IMR-90 (cell line): ENCODE measurements at regions not wholly inside any gene's neighbourhood (a gene's known extent, or its start where the extent isn't known, plus 50 kb on each side); places are given as distances from the start of the nearest gene placed in this dataset.

Source experiments
- ATAC-seq: fragments of 200-7000 bp; cut with Tn5 transposase; 2 replicates; pipeline ENCODE4 v1.9.1; 2020; ENCODE audit warnings: low read depth, mild to moderate bottlenecking, moderate library complexity
- BruUV-seq: library from RNA; stranded (reverse); fragments of 400-500 nt; replicated peaks from 2 replicates; lab custom pipeline; 2021; lab: Mats Ljungman, UMichigan
- CTCF ChIA-PET: fragments of 300-600 bp; formaldehyde crosslinking; extraction: SDS; loops from one replicate; lab custom pipeline; 2021; ENCODE audit warnings: antibody characterized with exemption; lab: Yijun Ruan, JAX
- POLR2A ChIA-PET: fragments of 300-600 bp; sonication (Branson Sonifier 250); formaldehyde crosslinking; loops from one replicate; lab custom pipeline; 2022; ENCODE audit warnings: antibody characterized with exemption; ENCODE audit not compliant: unreplicated experiment; lab: Charles Lee
- DNase-seq: peaks from one replicate; pipeline ENCODE4 v3.0.0; 2013
- H2AFZ ChIP-seq: replicated peaks from 2 replicates; pipeline ENCODE3; 2013; ENCODE audit warnings: low read length, mild to moderate bottlenecking; ENCODE audit not compliant: poor library complexity
- H2AK5ac ChIP-seq: 2 replicates; pipeline ENCODE4 v1.6.1; 2013; ENCODE audit warnings: low read depth, low read length, inconsistent platforms
- H2AK9ac ChIP-seq: replicated peaks from 2 replicates; pipeline ENCODE3; 2013; ENCODE audit warnings: mild to moderate bottlenecking, low read depth, low read length, moderate library complexity; ENCODE audit not compliant: poor library complexity
- H2BK120ac ChIP-seq: 2 replicates; pipeline ENCODE4 v1.6.1; 2013; ENCODE audit warnings: low read depth, low read length, inconsistent platforms
- H2BK15ac ChIP-seq: 3 replicates; pipeline ENCODE4 v1.6.1; 2013; ENCODE audit warnings: low read depth, low read length, inconsistent platforms
- H2BK20ac ChIP-seq: 2 replicates; pipeline ENCODE4 v1.6.1; 2013; ENCODE audit warnings: low read depth, mild to moderate bottlenecking, inconsistent platforms, low read length, moderate library complexity
- H2BK5ac ChIP-seq: 2 replicates; pipeline ENCODE4 v1.6.1; 2013; ENCODE audit warnings: mild to moderate bottlenecking, low read depth, low read length, inconsistent platforms; ENCODE audit not compliant: poor library complexity, severe bottlenecking
- H3K14ac ChIP-seq: replicated peaks from 2 replicates; pipeline ENCODE4 v1.6.1; 2013; ENCODE audit warnings: low read depth, low read length, inconsistent platforms
- H3K18ac ChIP-seq: 2 replicates; pipeline ENCODE4 v1.6.1; 2013; ENCODE audit warnings: low read depth, low read length, control low read depth
- H3K23ac ChIP-seq: 2 replicates; pipeline ENCODE4 v1.6.1; 2013; ENCODE audit warnings: low read depth, low read length, inconsistent platforms
- H3K27ac ChIP-seq: 2 replicates; pipeline ENCODE4 v1.5.1; 2013; ENCODE audit warnings: mild to moderate bottlenecking, control low read depth, low read length; ENCODE audit not compliant: insufficient read depth
- H3K27me3 ChIP-seq: 2 replicates; pipeline ENCODE4 v1.6.1; 2013; ENCODE audit warnings: low read length; ENCODE audit not compliant: control insufficient read depth, insufficient read depth
- H3K36me3 ChIP-seq: 2 replicates; pipeline ENCODE4 v1.6.1; 2013; ENCODE audit warnings: low read length, mixed read lengths; ENCODE audit not compliant: control insufficient read depth, insufficient read depth
- H3K4ac ChIP-seq: 2 replicates; pipeline ENCODE4 v1.6.1; 2013; ENCODE audit warnings: low read depth, low read length, inconsistent platforms
- H3K4me1 ChIP-seq: 2 replicates; pipeline ENCODE4 v1.6.1; 2013; ENCODE audit warnings: low read length, mixed read lengths; ENCODE audit not compliant: control insufficient read depth, insufficient read depth
- H3K4me2 ChIP-seq: 2 replicates; pipeline ENCODE4 v1.6.1; 2013; ENCODE audit warnings: low read depth, mild to moderate bottlenecking, control low read depth, low read length, moderate library complexity
- H3K4me3 ChIP-seq: 2 replicates; pipeline ENCODE4 v1.5.1; 2013; ENCODE audit warnings: low read depth, mild to moderate bottlenecking, control low read depth, low read length, moderate library complexity; ENCODE audit not compliant: insufficient read depth
- H3K56ac ChIP-seq: 2 replicates; pipeline ENCODE4 v1.6.1; 2013; ENCODE audit warnings: low read length, inconsistent platforms; ENCODE audit not compliant: insufficient read depth; ENCODE audit errors: extremely low read depth
- H3K79me1 ChIP-seq, 2 experiments: 2 replicates each; pipeline ENCODE4 v1.6.1; 2013; ENCODE audit warnings: low read length in 2 of 2, inconsistent platforms in 1 of 2, low read depth in 1 of 2
- H3K9ac ChIP-seq: 2 replicates; pipeline ENCODE4 v1.6.1; 2013; ENCODE audit warnings: low read depth, low read length, control low read depth
- H3K9me1 ChIP-seq: 2 replicates; pipeline ENCODE4 v1.6.1; 2013; ENCODE audit warnings: low read length, inconsistent platforms; ENCODE audit not compliant: insufficient read depth
- H3K9me3 ChIP-seq: 2 replicates; pipeline ENCODE4 v1.6.1; 2013; ENCODE audit warnings: low read length; ENCODE audit not compliant: control insufficient read depth, insufficient read depth
- H4K20me1 ChIP-seq: 2 replicates; pipeline ENCODE4 v1.6.1; 2013; ENCODE audit warnings: low read length, inconsistent platforms; ENCODE audit not compliant: insufficient read depth
- H4K5ac ChIP-seq: 2 replicates; pipeline ENCODE4 v1.6.1; 2013; ENCODE audit warnings: mild to moderate bottlenecking, low read depth, low read length, control low read depth
- H4K8ac ChIP-seq, 2 experiments: 2 replicates each; pipeline ENCODE4 v1.6.1; 2013; ENCODE audit warnings: low read depth in 2 of 2, low read length in 2 of 2, control low read depth in 1 of 2, inconsistent platforms in 1 of 2
- H4K91ac ChIP-seq: 2 replicates; pipeline ENCODE4 v1.6.1; 2013; ENCODE audit warnings: low read depth, low read length, inconsistent platforms; ENCODE audit not compliant: insufficient read depth
- CHD1 ChIP-seq: IDR thresholded peaks from 2 replicates; pipeline ENCODE4 v1.6.1; 2012; ENCODE audit warnings: low read depth, low read length, improper control_type of control experiment
- MAFK ChIP-seq: IDR thresholded peaks from 2 replicates; pipeline ENCODE4 v1.6.1; 2012; ENCODE audit warnings: low read depth, low read length, improper control_type of control experiment
- MXI1 ChIP-seq: IDR thresholded peaks from 2 replicates; pipeline ENCODE4 v1.6.1; 2012; ENCODE audit warnings: low read depth, mild to moderate bottlenecking, low read length, moderate library complexity, borderline replicate concordance
- RAD21 ChIP-seq: IDR thresholded peaks from 2 replicates; pipeline ENCODE4 v1.6.1; 2012; ENCODE audit warnings: low read length, improper control_type of control experiment
- RFX5 ChIP-seq: IDR thresholded peaks from 2 replicates; pipeline ENCODE4 v1.8.0; 2012; ENCODE audit warnings: low read depth, mild to moderate bottlenecking, low read length, moderate library complexity
- SMC3 ChIP-seq: fragments of 150-350 bp; IDR thresholded peaks from 2 replicates; pipeline ENCODE4 v1.6.1; 2016; ENCODE audit warnings: low read depth, mild to moderate bottlenecking, antibody characterized with exemption, low read length, moderate library complexity
- WGBS, 2 experiments: methylation state at CpG; one replicate each; pipeline versions ENCODE4 v1.1.5 to v1.1.7; 2013; ENCODE audit warnings: missing lambda C conversion rate in 2 of 2; ENCODE audit not compliant: insufficient read length in 1 of 2; ENCODE audit errors: extremely low coverage in 2 of 2; 5-methylcytosine and 5-hydroxymethylcytosine counted together
- dilution Hi-C: fragments of 300-500 bp; cut with HindIII; formaldehyde crosslinking; loops from one replicate; pipeline ENCODE4 v1.14.3; 2018; ENCODE audit warnings: low sequenced_read_pairs; ENCODE audit not compliant: unreplicated experiment
- in situ Hi-C: fragments of 300-500 bp; cut with MboI; formaldehyde crosslinking; loops from 3 replicates; pipeline ENCODE4 v1.14.3; 2019; ENCODE audit warnings: low sequenced_read_pairs, inconsistent platforms, mixed read lengths
- intact Hi-C: fragments of 100-400 bp; cut with micrococcal nuclease; formaldehyde crosslinking; loops from 2 replicates; pipeline ENCODE4 v1.10.0; 2022
- TF ChIP-seq, protein P1 (sequence below): fragments of 150-350 bp; IDR thresholded peaks from 2 replicates; pipeline ENCODE4 v1.6.1; 2017; ENCODE audit warnings: mild to moderate bottlenecking, antibody characterized with exemption, low read length, low read depth

DNA sequence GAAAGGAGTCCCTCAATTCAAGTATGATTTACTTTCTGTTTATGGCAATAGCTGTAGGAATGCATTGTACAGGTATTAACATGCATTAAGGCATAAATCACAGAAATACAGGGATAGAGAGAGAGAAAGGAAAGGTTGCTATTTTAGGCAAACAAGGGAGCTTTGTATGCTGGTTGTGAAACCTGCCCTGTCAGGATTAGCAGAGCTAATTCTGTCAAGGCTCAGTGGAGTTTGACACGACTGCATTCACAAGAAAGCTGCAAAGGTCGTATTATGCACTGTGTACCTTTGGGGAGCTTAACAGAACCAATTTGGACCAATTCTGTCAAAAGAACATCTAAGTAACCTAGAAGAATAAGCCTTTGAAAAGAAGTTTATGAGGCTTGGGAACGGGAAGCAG lies 239.3 kb downstream of the GRIA2 start:
- Histone ChIP-seq H3K4me3 (no peak overlapping the region), H2AFZ (no peak overlapping the region), H3K79me1 (no peaks in the 10 kb centered on the region), H4K5ac (no peak overlapping the region), H3K4me1 (no peaks in the 10 kb centered on the region), H4K91ac (no peak overlapping the region), H2AK5ac (no peak overlapping the region), H3K27me3 (no peaks in the 10 kb centered on the region), H3K4me2 (no peak overlapping the region), H4K20me1 (no peaks in the 10 kb centered on the region), H3K9me3 (no peaks in the 10 kb centered on the region; the same call in 1 of the 2 replicates), H3K9ac (no peak overlapping the region), H2BK120ac (no peak overlapping the region), H3K23ac (no peak overlapping the region), H3K27ac (no peak overlapping the region), H2BK15ac (no peak overlapping the region), H2BK5ac (no peak overlapping the region), H4K8ac (no peak overlapping the region), H3K9me1 (no peaks in the 10 kb centered on the region), H3K56ac (no peak overlapping the region), H3K18ac (no peak overlapping the region), H2AK9ac (no peak overlapping the region), H3K14ac (no peak overlapping the region), H3K36me3 (no peaks in the 10 kb centered on the region), H2BK20ac (no peak overlapping the region), H3K4ac (no peak overlapping the region)
- dilution Hi-C loops (no loop called here), intact Hi-C loops (no loop called here), in situ Hi-C loops (no loop called here)
- BruUV-seq: no TSS peak
- CTCF ChIA-PET: no interaction called here
- no peak for TF ChIP-seq MXI1
- no peak for TF ChIP-seq RAD21
- TF ChIP-seq SMC3: no peak
- no peak for TF ChIP-seq RFX5
- TF ChIP-seq, protein P1, sequence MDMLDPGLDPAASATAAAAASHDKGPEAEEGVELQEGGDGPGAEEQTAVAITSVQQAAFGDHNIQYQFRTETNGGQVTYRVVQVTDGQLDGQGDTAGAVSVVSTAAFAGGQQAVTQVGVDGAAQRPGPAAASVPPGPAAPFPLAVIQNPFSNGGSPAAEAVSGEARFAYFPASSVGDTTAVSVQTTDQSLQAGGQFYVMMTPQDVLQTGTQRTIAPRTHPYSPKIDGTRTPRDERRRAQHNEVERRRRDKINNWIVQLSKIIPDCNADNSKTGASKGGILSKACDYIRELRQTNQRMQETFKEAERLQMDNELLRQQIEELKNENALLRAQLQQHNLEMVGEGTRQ: no peak
- TF ChIP-seq CHD1: no peak
- no peak for TF ChIP-seq MAFK
- DNase-seq: no peak
- no CpG with 5 or more reads among the region's 3 CpGs for WGBS, 2 experiments
- no peak for ATAC-seq
- POLR2A ChIA-PET: no interaction called here
